ENCODE measurements at regions not wholly inside any gene's neighbourhood (a gene's known extent, or its start where the extent isn't known, plus 50 kb on each side); places are given as distances from the start of the nearest gene placed in this dataset.

DNA sequence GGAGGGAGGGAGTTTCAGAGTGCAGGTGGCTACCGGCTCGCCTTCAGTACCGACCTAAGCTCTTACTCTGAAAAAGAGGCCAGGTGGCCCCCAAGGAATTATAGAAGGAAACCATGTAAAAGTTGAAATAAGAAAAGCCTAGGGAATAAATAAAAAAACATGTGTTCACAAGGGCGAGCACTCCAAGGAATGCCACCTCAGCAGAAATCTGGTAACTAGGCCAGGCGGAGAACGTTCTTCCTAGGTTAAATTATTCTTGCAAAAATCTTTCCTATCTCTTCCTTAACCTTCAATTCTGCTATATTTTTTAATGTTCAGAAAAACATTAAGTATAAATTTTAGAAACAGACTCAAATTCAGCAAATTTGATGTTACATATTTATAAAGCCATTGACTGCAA is 1260.3 kb upstream of the SLC10A2 start (continued):
- TF ChIP-seq ZFP69B (tag by site-specific recombination; IDR thresholded peaks at IDR 0.05) (no peak), GLI4 (tag by site-specific recombination; IDR thresholded peaks at IDR 0.05) (no peak), KLF10 (tag by site-specific recombination; IDR thresholded peaks at IDR 0.05) (no peak), SCRT1 (tag by site-specific recombination; IDR thresholded peaks at IDR 0.05; ENCODE audit: borderline replicate concordance) (no peak), ZNF121 (tag by site-specific recombination; IDR thresholded peaks at IDR 0.05) (no peak)

DNA sequence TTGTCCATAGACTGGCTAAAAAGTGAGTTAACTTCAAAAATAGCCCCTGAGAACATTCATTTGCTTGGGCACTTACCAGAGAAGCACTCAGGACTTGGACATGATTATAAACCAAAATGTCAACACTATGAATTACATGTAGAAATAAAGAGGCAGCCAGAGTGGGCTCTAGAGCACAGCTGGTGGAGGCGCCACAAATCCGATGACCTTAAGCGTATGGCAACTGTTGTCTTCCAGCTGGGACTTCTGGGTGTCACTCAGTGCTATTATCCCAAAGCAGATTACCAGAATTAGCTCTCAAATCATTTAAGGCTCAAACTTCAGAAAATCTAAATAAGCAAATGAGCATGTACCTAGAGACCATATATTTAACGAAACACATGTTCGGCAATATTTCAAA is 1255.5 kb upstream of the SLC10A2 start:
- Histone ChIP-seq H3K9me3 (ENCODE audit: control insufficient read depth, insufficient read depth, low read depth, low read length) (no peaks in the 10 kb centered on the region), H3K4me3 (ENCODE audit: low read depth, low read length) (no peak overlapping the region), H3K36me3 (ENCODE audit: control insufficient read depth in 2 of 2, insufficient read depth in 1 of 2, low read length in 2 of 2) (no peaks in the 10 kb centered on the region), H3K4me1 (ENCODE audit: control insufficient read depth, insufficient read depth, low read length) (no peaks in the 10 kb centered on the region), H3K27ac (ENCODE audit: extremely low read depth, low read depth, low read length) (no peak overlapping the region)
- ChIA-PET CTCF (no interaction called here), POLR2A (no interaction called here)
- TF ChIP-seq, protein P1, sequence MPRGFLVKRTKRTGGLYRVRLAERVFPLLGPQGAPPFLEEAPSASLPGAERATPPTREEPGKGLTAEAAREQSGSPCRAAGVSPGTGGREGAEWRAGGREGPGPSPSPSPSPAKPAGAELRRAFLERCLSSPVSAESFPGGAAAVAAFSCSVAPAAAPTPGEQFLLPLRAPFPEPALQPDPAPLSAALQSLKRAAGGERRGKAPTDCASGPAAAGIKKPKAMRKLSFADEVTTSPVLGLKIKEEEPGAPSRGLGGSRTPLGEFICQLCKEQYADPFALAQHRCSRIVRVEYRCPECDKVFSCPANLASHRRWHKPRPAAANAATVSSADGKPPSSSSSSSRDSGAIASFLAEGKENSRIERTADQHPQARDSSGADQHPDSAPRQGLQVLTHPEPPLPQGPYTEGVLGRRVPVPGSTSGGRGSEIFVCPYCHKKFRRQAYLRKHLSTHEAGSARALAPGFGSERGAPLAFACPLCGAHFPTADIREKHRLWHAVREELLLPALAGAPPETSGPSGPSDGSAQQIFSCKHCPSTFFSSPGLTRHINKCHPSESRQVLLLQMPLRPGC (tag by site-specific recombination; IDR thresholded peaks at IDR 0.05): no peak
- TF ChIP-seq ZNF664 (tag by site-specific recombination; IDR thresholded peaks at IDR 0.05): no peak
- no peak for TF ChIP-seq ZNF747 (tag by site-specific recombination; IDR thresholded peaks at IDR 0.05)
- no peak for TF ChIP-seq KLF9 (tag by site-specific recombination; IDR thresholded peaks at IDR 0.05; ENCODE audit: low read depth)
- TF ChIP-seq, protein P2, sequence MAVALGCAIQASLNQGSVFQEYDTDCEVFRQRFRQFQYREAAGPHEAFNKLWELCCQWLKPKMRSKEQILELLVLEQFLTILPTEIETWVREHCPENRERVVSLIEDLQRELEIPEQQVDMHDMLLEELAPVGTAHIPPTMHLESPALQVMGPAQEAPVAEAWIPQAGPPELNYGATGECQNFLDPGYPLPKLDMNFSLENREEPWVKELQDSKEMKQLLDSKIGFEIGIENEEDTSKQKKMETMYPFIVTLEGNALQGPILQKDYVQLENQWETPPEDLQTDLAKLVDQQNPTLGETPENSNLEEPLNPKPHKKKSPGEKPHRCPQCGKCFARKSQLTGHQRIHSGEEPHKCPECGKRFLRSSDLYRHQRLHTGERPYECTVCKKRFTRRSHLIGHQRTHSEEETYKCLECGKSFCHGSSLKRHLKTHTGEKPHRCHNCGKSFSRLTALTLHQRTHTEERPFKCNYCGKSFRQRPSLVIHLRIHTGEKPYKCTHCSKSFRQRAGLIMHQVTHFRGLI (tag by site-specific recombination; IDR thresholded peaks at IDR 0.05): no peak
- no peak for TF ChIP-seq SALL2 (tag by site-specific recombination; IDR thresholded peaks at IDR 0.05; ENCODE audit: borderline replicate concordance)
- TF ChIP-seq ZNF16 (tag by site-specific recombination; IDR thresholded peaks at IDR 0.05; ENCODE audit: low read depth): no peak
- TF ChIP-seq, protein P3, sequence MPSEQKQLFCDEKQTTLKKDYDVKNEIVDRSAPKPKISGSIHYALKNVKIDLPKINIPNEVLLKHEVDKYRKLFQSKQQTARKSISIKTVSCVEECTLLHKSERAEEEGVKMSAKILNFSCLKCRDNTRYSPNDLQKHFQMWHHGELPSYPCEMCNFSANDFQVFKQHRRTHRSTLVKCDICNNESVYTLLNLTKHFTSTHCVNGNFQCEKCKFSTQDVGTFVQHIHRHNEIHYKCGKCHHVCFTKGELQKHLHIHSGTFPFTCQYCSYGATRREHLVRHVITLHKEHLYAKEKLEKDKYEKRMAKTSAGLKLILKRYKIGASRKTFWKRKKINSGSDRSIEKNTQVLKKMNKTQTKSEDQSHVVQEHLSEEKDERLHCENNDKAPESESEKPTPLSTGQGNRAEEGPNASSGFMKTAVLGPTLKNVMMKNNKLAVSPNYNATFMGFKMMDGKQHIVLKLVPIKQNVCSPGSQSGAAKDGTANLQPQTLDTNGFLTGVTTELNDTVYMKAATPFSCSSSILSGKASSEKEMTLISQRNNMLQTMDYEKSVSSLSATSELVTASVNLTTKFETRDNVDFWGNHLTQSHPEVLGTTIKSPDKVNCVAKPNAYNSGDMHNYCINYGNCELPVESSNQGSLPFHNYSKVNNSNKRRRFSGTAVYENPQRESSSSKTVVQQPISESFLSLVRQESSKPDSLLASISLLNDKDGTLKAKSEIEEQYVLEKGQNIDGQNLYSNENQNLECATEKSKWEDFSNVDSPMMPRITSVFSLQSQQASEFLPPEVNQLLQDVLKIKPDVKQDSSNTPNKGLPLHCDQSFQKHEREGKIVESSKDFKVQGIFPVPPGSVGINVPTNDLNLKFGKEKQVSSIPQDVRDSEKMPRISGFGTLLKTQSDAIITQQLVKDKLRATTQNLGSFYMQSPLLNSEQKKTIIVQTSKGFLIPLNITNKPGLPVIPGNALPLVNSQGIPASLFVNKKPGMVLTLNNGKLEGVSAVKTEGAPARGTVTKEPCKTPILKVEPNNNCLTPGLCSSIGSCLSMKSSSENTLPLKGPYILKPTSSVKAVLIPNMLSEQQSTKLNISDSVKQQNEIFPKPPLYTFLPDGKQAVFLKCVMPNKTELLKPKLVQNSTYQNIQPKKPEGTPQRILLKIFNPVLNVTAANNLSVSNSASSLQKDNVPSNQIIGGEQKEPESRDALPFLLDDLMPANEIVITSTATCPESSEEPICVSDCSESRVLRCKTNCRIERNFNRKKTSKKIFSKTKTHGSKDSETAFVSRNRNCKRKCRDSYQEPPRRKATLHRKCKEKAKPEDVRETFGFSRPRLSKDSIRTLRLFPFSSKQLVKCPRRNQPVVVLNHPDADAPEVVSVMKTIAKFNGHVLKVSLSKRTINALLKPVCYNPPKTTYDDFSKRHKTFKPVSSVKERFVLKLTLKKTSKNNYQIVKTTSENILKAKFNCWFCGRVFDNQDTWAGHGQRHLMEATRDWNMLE (tag by site-specific recombination; conservative IDR thresholded peaks at IDR 0.05; ENCODE audit: low read depth): no peak
- TF ChIP-seq ZBTB1 (tag by site-specific recombination; IDR thresholded peaks at IDR 0.05): no peak
- no peak for TF ChIP-seq ZNF549 (tag by site-specific recombination; IDR thresholded peaks at IDR 0.05)
- TF ChIP-seq ZNF423 (tag by site-specific recombination; IDR thresholded peaks at IDR 0.05): no peak
- TF ChIP-seq EGR2 (tag by site-specific recombination; IDR thresholded peaks at IDR 0.05; ENCODE audit: low read depth): no peak

DNA sequence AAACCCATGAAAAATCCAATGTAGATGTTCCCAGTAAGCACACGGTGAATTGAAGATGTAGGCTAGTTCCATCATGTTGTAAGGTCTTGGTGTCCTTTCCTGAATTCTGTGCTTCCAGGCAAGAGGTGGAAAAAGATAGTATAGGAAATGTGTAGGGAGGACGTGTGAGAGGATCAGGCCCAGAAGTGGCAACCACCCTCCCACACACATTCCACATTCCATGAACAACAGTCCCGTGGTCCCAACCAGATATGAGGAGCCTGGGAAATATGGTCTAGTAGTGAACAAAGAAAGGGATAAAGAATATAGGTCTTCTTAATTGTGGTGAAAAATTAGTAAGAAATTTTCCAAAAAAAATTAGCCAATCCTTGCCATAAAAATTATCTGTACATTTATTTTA is 1254.2 kb upstream of the SLC10A2 start:
- Histone ChIP-seq H3K9me3 (ENCODE audit: control insufficient read depth, insufficient read depth, low read depth, low read length) (no peaks in the 10 kb centered on the region), H3K4me3 (ENCODE audit: low read depth, low read length) (no peak overlapping the region), H3K27ac (ENCODE audit: extremely low read depth, low read depth, low read length) (no peak overlapping the region), H3K36me3 (ENCODE audit: control insufficient read depth in 2 of 2, insufficient read depth in 1 of 2, low read length in 2 of 2) (no peaks in the 10 kb centered on the region), H3K4me1 (ENCODE audit: control insufficient read depth, insufficient read depth, low read length) (no peaks in the 10 kb centered on the region)
- ChIA-PET POLR2A (no interaction called here), CTCF (no interaction called here)
- no peak for TF ChIP-seq ZBTB17 (tag by site-specific recombination; IDR thresholded peaks at IDR 0.05)
- no peak for TF ChIP-seq ZNF292 (tag by site-specific recombination; IDR thresholded peaks at IDR 0.05; ENCODE audit: borderline replicate concordance, low read depth)
- no peak for TF ChIP-seq MEIS1 (CRISPR knock-in tag; IDR thresholded peaks at IDR 0.05; ENCODE audit: borderline replicate concordance)
- TF ChIP-seq ZNF701 (tag by site-specific recombination; IDR thresholded peaks at IDR 0.05): no peak
- no peak for TF ChIP-seq WT1 (tag by site-specific recombination; IDR thresholded peaks at IDR 0.05)
- TF ChIP-seq, protein P4, sequence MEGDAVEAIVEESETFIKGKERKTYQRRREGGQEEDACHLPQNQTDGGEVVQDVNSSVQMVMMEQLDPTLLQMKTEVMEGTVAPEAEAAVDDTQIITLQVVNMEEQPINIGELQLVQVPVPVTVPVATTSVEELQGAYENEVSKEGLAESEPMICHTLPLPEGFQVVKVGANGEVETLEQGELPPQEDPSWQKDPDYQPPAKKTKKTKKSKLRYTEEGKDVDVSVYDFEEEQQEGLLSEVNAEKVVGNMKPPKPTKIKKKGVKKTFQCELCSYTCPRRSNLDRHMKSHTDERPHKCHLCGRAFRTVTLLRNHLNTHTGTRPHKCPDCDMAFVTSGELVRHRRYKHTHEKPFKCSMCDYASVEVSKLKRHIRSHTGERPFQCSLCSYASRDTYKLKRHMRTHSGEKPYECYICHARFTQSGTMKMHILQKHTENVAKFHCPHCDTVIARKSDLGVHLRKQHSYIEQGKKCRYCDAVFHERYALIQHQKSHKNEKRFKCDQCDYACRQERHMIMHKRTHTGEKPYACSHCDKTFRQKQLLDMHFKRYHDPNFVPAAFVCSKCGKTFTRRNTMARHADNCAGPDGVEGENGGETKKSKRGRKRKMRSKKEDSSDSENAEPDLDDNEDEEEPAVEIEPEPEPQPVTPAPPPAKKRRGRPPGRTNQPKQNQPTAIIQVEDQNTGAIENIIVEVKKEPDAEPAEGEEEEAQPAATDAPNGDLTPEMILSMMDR (tag by site-specific recombination; IDR thresholded peaks at IDR 0.05): no peak
- TF ChIP-seq ZNF239 (tag by site-specific recombination; IDR thresholded peaks at IDR 0.05): no peak
- no peak for TF ChIP-seq ZBTB1 (tag by site-specific recombination; IDR thresholded peaks at IDR 0.05)
- no peak for TF ChIP-seq ZNF391 (tag by site-specific recombination; IDR thresholded peaks at IDR 0.05; ENCODE audit: borderline replicate concordance, low read depth)
- TF ChIP-seq GFI1B (tag by site-specific recombination; IDR thresholded peaks at IDR 0.05): no peak
